SK-N-SH (cell line): ENCODE measurements at regions not wholly inside any gene's neighbourhood (a gene's known extent, or its start where the extent isn't known, plus 50 kb on each side); places are given as distances from the start of the nearest gene placed in this dataset.

ENCODE experiments used
- CHD2 ChIP-seq: fragments of 150-350 bp; IDR thresholded peaks from 2 replicates; pipeline ENCODE4 v1.6.1; 2018; ENCODE audit warnings: low read length; ENCODE audit not compliant: partially characterized antibody
- EP300 ChIP-seq, 2 experiments: IDR thresholded peaks; 2 replicates each; pipeline versions ENCODE4 v1.4.0 to v1.6.1; 2012; ENCODE audit warnings: borderline replicate concordance in 1 of 2, low read depth in 1 of 2, low read length in 1 of 2
- GABPA ChIP-seq: IDR thresholded peaks from 2 replicates; pipeline ENCODE4 v1.4.0; 2012; ENCODE audit warnings: low read depth, mild to moderate bottlenecking
- GATA2 ChIP-seq: sonication (generic); formaldehyde crosslinking; IDR thresholded peaks from 2 replicates; pipeline ENCODE4 v1.5.0; 2020; ENCODE audit warnings: mild to moderate bottlenecking, missing genetic modification reagents
- POLR2AphosphoS5 ChIP-seq: IDR thresholded peaks from 2 replicates; pipeline ENCODE4 v1.6.1; 2012; ENCODE audit warnings: low read depth, low read length
- RAD21 ChIP-seq: IDR thresholded peaks from 2 replicates; pipeline ENCODE4 v1.6.1; 2012; ENCODE audit warnings: mild to moderate bottlenecking, low read length
- RCOR1 ChIP-seq: fragments of 150-350 bp; IDR thresholded peaks from 2 replicates; pipeline ENCODE4 v1.6.1; 2017; ENCODE audit warnings: antibody characterized with exemption, low read length
- SMC3 ChIP-seq: IDR thresholded peaks from 2 replicates; pipeline ENCODE4 v1.6.1; 2012; ENCODE audit warnings: low read depth, low read length, improper control_type of control experiment
- TAF1 ChIP-seq: IDR thresholded peaks from 2 replicates; pipeline ENCODE4 v1.6.1; 2012; ENCODE audit warnings: low read depth, mild to moderate bottlenecking, low read length, moderate library complexity, borderline replicate concordance
- TF ChIP-seq, protein P1 (sequence below): fragments of 200-600 bp; sonication (generic); IDR thresholded peaks from 2 replicates; pipeline ENCODE4 v1.6.1; 2017; ENCODE audit warnings: antibody characterized with exemption, mild to moderate bottlenecking, moderate library complexity
- TF ChIP-seq, protein P2 (sequence below): IDR thresholded peaks from 2 replicates; pipeline ENCODE4 v1.6.1; 2012; ENCODE audit warnings: mild to moderate bottlenecking, low read depth, low read length, moderate library complexity
- TF ChIP-seq, protein P3 (sequence below): IDR thresholded peaks from 2 replicates; pipeline ENCODE4 v1.4.0; 2012; ENCODE audit warnings: low read depth

DNA sequence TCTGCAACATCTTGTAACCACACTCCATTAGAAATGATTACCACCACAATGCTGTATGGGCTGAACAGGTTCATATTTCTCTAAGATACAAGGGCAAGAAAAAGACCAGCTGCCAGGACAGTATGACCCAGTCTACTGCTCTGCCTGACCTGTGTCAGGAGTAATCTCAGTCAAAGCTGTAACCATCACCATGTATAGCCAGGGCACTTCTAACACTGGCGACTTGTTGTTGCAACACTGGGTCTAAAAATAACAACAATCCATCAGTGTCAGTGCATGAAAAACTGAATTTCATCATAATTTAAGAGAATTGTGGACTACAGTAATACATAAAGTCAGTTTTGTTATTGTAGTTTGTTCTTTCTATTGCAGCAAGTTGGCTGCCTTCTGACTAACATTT is 738.6 kb upstream of the ADGRB3 start:
- TF ChIP-seq, protein P1, sequence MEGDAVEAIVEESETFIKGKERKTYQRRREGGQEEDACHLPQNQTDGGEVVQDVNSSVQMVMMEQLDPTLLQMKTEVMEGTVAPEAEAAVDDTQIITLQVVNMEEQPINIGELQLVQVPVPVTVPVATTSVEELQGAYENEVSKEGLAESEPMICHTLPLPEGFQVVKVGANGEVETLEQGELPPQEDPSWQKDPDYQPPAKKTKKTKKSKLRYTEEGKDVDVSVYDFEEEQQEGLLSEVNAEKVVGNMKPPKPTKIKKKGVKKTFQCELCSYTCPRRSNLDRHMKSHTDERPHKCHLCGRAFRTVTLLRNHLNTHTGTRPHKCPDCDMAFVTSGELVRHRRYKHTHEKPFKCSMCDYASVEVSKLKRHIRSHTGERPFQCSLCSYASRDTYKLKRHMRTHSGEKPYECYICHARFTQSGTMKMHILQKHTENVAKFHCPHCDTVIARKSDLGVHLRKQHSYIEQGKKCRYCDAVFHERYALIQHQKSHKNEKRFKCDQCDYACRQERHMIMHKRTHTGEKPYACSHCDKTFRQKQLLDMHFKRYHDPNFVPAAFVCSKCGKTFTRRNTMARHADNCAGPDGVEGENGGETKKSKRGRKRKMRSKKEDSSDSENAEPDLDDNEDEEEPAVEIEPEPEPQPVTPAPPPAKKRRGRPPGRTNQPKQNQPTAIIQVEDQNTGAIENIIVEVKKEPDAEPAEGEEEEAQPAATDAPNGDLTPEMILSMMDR: no peak
- TF ChIP-seq GABPA: no peak
- TF ChIP-seq, protein P2, sequence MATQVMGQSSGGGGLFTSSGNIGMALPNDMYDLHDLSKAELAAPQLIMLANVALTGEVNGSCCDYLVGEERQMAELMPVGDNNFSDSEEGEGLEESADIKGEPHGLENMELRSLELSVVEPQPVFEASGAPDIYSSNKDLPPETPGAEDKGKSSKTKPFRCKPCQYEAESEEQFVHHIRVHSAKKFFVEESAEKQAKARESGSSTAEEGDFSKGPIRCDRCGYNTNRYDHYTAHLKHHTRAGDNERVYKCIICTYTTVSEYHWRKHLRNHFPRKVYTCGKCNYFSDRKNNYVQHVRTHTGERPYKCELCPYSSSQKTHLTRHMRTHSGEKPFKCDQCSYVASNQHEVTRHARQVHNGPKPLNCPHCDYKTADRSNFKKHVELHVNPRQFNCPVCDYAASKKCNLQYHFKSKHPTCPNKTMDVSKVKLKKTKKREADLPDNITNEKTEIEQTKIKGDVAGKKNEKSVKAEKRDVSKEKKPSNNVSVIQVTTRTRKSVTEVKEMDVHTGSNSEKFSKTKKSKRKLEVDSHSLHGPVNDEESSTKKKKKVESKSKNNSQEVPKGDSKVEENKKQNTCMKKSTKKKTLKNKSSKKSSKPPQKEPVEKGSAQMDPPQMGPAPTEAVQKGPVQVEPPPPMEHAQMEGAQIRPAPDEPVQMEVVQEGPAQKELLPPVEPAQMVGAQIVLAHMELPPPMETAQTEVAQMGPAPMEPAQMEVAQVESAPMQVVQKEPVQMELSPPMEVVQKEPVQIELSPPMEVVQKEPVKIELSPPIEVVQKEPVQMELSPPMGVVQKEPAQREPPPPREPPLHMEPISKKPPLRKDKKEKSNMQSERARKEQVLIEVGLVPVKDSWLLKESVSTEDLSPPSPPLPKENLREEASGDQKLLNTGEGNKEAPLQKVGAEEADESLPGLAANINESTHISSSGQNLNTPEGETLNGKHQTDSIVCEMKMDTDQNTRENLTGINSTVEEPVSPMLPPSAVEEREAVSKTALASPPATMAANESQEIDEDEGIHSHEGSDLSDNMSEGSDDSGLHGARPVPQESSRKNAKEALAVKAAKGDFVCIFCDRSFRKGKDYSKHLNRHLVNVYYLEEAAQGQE: no peak
- TF ChIP-seq POLR2AphosphoS5: no peak
- no peak for TF ChIP-seq RCOR1
- TF ChIP-seq, protein P3, sequence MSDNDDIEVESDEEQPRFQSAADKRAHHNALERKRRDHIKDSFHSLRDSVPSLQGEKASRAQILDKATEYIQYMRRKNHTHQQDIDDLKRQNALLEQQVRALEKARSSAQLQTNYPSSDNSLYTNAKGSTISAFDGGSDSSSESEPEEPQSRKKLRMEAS: no peak
- no peak for TF ChIP-seq RAD21
- TF ChIP-seq EP300 (IDR thresholded peaks at IDR 0.05; ENCODE audit: borderline replicate concordance in 1 of 2, low read depth in 1 of 2, low read length in 1 of 2): no peak
- no peak for TF ChIP-seq TAF1
- TF ChIP-seq SMC3: no peak
- no peak for TF ChIP-seq CHD2
- TF ChIP-seq GATA2 (CRISPR knock-in tag): no peak
